RWPE2 (cell line): ENCODE measurements at regions not wholly inside any gene's neighbourhood (a gene's known extent, or its start where the extent isn't known, plus 50 kb on each side); places are given as distances from the start of the nearest gene placed in this dataset.

ENCODE experiments used
- ATAC-seq: fragments of 200-7000 bp; cut with Tn5 transposase; 3 replicates; pipeline ENCODE4 v1.9.1; 2021; ENCODE audit warnings: low read depth
- DNase-seq: peaks from one replicate; pipeline ENCODE4 v3.0.0-alpha.2; 2020; ENCODE audit warnings: low spot score
- H3K27ac ChIP-seq: fragments of 450-650 bp; 2 replicates; pipeline ENCODE4 v1.5.1; 2017; ENCODE audit warnings: mild to moderate bottlenecking; ENCODE audit not compliant: poor library complexity, severe bottlenecking
- H3K27me3 ChIP-seq: fragments of 250-450 bp; sonication (Bioruptor Pico); 2 replicates; pipeline ENCODE4 v1.5.1; 2021; ENCODE audit warnings: mild to moderate bottlenecking, moderate library complexity; ENCODE audit not compliant: insufficient read depth, poor library complexity, severe bottlenecking
- H3K36me3 ChIP-seq: fragments of 250-450 bp; sonication (Bioruptor Pico); 2 replicates; pipeline ENCODE4 v1.5.1; 2020; ENCODE audit warnings: low read depth, mild to moderate bottlenecking, moderate library complexity
- H3K4me1 ChIP-seq: fragments of 250-450 bp; sonication (Bioruptor Pico); 2 replicates; pipeline ENCODE4 v1.5.1; 2021; ENCODE audit warnings: mild to moderate bottlenecking, moderate library complexity; ENCODE audit not compliant: insufficient read depth, poor library complexity, severe bottlenecking
- H3K4me3 ChIP-seq: fragments of 250-450 bp; sonication (Bioruptor Pico); 2 replicates; pipeline ENCODE4 v1.5.1; 2021; ENCODE audit warnings: mild to moderate bottlenecking, moderate library complexity; ENCODE audit not compliant: severe bottlenecking
- H3K9me3 ChIP-seq: fragments of 250-450 bp; sonication (Bioruptor Pico); 2 replicates; pipeline ENCODE4 v1.5.1; 2021; ENCODE audit warnings: mild to moderate bottlenecking, moderate library complexity; ENCODE audit not compliant: severe bottlenecking
- TF ChIP-seq, protein P1 (sequence below): fragments of 450-650 bp; IDR thresholded peaks from one replicate; pipeline ENCODE4 v1.5.1; 2017; ENCODE audit warnings: mild to moderate bottlenecking, moderate library complexity; ENCODE audit not compliant: poor library complexity, severe bottlenecking

DNA sequence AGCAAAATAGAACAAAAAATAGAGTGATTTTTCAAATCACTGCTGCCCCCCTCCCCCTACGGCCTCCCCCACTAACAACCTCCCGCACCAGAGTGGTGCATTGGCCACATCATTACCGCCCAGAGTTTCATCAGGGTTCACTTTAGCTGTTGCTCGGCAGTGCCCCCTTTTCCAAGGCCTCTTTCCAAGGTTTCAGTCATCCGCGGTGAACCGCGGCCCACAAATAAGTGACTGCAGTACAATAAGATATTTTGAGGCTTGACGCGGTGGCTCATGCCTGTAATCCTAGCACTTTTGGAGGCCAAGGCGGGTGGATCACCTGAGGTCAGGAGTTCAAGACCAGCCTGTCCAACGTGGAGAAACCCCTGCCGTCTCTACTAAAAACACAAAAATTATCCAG lies 180.0 kb downstream of the MAF start:
- DNase-seq = no peak
- TF ChIP-seq, protein P1, sequence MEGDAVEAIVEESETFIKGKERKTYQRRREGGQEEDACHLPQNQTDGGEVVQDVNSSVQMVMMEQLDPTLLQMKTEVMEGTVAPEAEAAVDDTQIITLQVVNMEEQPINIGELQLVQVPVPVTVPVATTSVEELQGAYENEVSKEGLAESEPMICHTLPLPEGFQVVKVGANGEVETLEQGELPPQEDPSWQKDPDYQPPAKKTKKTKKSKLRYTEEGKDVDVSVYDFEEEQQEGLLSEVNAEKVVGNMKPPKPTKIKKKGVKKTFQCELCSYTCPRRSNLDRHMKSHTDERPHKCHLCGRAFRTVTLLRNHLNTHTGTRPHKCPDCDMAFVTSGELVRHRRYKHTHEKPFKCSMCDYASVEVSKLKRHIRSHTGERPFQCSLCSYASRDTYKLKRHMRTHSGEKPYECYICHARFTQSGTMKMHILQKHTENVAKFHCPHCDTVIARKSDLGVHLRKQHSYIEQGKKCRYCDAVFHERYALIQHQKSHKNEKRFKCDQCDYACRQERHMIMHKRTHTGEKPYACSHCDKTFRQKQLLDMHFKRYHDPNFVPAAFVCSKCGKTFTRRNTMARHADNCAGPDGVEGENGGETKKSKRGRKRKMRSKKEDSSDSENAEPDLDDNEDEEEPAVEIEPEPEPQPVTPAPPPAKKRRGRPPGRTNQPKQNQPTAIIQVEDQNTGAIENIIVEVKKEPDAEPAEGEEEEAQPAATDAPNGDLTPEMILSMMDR = no peak
- Histone ChIP-seq H3K27ac (no peak overlapping the region), H3K27me3 (no peaks in the 10 kb centered on the region), H3K4me3 (no peak overlapping the region), H3K4me1 (no peaks in the 10 kb centered on the region), H3K9me3 (no peaks in the 10 kb centered on the region), H3K36me3 (no peaks in the 10 kb centered on the region)
- ATAC-seq = no peak

DNA sequence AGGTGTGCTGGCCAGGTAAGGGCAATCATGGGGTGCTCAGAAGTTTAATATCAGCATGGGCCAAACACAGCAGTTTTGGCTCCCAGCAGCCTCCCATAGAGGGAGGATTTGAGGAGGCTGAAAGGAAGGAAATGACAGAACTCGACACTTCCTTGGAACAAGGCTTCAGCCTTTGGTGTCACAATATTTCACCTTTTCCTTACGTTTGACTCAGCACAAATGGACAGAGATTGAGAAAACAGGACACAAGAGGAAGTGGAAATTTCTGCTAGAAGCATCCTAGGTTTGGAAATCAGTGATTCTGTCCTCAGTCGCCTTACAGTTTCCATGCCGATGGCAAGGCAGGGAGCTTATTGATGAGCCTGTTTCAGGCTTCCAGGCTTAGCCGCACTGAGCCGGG lies 181.4 kb downstream of the MAF start:
- no peak for ATAC-seq
- no peak overlapping the region for H3K4me3 ChIP-seq
- H3K4me1 ChIP-seq = no peaks in the 10 kb centered on the region
- TF ChIP-seq, protein P1 = no peak
- no peaks in the 10 kb centered on the region for H3K36me3 ChIP-seq
- H3K27ac ChIP-seq = no peak overlapping the region
- DNase-seq = no peak
- no peaks in the 10 kb centered on the region for H3K27me3 ChIP-seq
- no peaks in the 10 kb centered on the region for H3K9me3 ChIP-seq

DNA sequence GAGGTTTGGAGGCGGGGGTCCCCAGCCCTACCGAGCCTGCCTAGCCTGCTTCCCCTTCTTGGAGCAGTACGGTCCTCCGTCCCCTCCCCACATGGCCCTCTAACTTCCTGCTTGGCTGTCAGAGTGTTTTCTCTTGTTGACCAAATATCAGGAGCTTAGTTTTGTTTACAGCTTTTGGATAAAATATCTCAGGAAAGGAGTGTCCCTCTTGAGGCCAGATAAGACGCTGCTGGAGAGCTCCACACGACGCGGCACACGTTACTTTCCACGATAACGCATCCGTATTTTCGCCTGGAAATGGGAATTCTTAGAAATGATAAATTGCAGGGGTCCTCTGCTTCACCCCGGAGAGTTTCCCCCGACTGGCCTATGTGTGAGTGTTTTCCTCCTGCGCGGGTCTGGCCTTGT lies 182.9 kb downstream of the MAF start:
- H3K4me1 ChIP-seq = no peaks in the 10 kb centered on the region
- H3K27ac ChIP-seq = no peak overlapping the region
- no peak for DNase-seq
- H3K36me3 ChIP-seq = no peaks in the 10 kb centered on the region
- TF ChIP-seq, protein P1 = no peak
- H3K9me3 ChIP-seq = no peaks in the 10 kb centered on the region
- H3K4me3 ChIP-seq = no peak overlapping the region
- H3K27me3 ChIP-seq = no peaks in the 10 kb centered on the region
- no peak for ATAC-seq

DNA sequence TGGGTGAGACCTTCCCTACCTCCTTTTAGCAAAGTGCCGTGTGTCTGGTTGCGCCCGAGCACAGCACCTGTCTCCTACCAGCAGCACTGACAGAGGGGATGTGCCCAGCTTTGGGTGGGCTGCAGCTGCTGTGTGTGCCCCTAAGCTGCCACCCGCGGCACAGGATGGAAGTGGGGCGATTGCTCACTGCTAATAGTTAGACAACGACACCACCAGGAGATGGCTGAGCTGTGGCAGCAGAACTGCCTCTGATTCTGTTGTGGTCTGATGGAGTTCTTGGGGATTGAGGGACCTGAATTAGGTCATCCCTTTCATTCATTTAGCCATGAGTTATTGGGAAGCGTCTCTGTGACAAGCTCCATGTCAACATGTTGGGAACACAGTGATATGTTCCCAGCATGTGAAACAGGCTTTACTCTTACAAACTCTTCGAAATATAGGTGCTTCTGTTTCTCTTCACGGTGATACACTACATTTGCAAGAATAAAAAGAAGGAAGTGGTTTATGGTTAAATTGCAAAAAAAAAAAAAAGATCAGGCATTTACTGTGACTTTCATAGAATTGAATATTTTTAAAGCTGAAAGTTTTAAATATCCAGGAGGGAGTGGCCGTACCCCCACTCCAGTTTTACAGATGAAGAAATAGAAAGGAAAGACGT lies 184.4 kb downstream of the MAF start:
- DNase-seq (no peak), ATAC-seq (no peak)
- TF ChIP-seq, protein P1 = no peak
- no peaks in the 10 kb centered on the region for H3K36me3 ChIP-seq
- H3K4me1 ChIP-seq = no peaks in the 10 kb centered on the region
- no peak overlapping the region for H3K4me3 ChIP-seq
- no peaks in the 10 kb centered on the region for H3K27me3 ChIP-seq
- H3K9me3 ChIP-seq = no peaks in the 10 kb centered on the region
- no peak overlapping the region for H3K27ac ChIP-seq

DNA sequence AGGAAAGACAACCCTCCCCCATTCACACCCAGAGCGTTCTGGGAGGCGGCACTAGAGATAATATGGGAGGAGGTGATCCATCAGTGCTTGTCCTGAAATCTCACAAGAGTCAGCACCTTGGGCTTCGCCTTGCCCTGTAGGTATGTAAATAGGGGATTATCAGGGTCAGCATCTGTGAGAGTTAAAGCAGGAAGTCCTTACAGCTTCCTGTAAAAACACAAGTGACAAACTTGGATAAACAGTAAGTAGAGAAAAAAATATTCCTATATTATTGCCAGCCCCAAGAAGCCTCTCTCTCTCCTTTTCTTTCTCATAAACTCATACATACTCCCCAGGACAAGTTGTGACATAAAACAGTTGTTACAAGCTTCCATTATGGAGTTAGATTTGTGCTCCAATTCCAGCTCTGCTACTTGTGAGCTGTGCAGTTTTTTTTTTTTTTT lies 187.7 kb downstream of the MAF start:
- no peak for ATAC-seq
- no peak overlapping the region for H3K4me3 ChIP-seq
- no peak overlapping the region for H3K27ac ChIP-seq

More for the DNA sequence above, 187.7 kb downstream of the MAF start:
- Histone ChIP-seq H3K4me1 (no peaks in the 10 kb centered on the region), H3K36me3 (no peaks in the 10 kb centered on the region), H3K27me3 (no peaks in the 10 kb centered on the region), H3K9me3 (no peaks in the 10 kb centered on the region)
- TF ChIP-seq, protein P1 = no peak
- no peak for DNase-seq
